RPMI7951 (cell line): ENCODE measurements at regions not wholly inside any gene's neighbourhood (a gene's known extent, or its start where the extent isn't known, plus 50 kb on each side); places are given as distances from the start of the nearest gene placed in this dataset.

Source experiments
- DNase-seq: peaks from one replicate; pipeline ENCODE4 v3.0.0-alpha.2; 2012; ENCODE audit warnings: low read depth

GRCh38 chr6:98463038-98464000 is 371.1 kb upstream of the POU3F2 start:
- no peak for DNase-seq

GRCh38 chr6:98467091-98467490 is 367.3 kb upstream of the POU3F2 start:
- no peak for DNase-seq

GRCh38 chr6:98467902-98468301 is 366.5 kb upstream of the POU3F2 start:
- no peak for DNase-seq

- DNase-seq, result no peak
Observed at GRCh38 chr6:98469141-98469540, 365.2 kb upstream of the POU3F2 start.

- no peak for DNase-seq
Observed at GRCh38 chr6:98470821-98471220, 363.6 kb upstream of the POU3F2 start.

- no peak for DNase-seq
Observed at GRCh38 chr6:98471444-98471843, 362.9 kb upstream of the POU3F2 start.

GRCh38 chr6:98477231-98477630 is 357.1 kb upstream of the POU3F2 start:
- no peak for DNase-seq

- no peak for DNase-seq
Observed at GRCh38 chr6:98484696-98485095, 349.7 kb upstream of the POU3F2 start.

GRCh38 chr6:98485593-98485992 is 348.8 kb upstream of the POU3F2 start:
- no peak for DNase-seq

GRCh38 chr6:98486057-98486456 is 348.3 kb upstream of the POU3F2 start:
- DNase-seq, result no peak

GRCh38 chr6:98487612-98488011 is 346.8 kb upstream of the POU3F2 start:
- DNase-seq, result no peak

GRCh38 chr6:98498144-98498775 is 336.1 kb upstream of the POU3F2 start:
- no peak for DNase-seq

GRCh38 chr6:98498866-98499265 is 335.5 kb upstream of the POU3F2 start:
- no peak for DNase-seq

GRCh38 chr6:98514073-98514720 is 320.2 kb upstream of the POU3F2 start:
- no peak for DNase-seq

GRCh38 chr6:98514796-98515195 is 319.6 kb upstream of the POU3F2 start:
- no peak for DNase-seq

- no peak for DNase-seq
Observed at GRCh38 chr6:98516206-98516605, 318.2 kb upstream of the POU3F2 start.

GRCh38 chr6:98516866-98517265 is 317.5 kb upstream of the POU3F2 start:
- DNase-seq, result no peak

- no peak for DNase-seq
Observed at GRCh38 chr6:98525860-98526259, 308.5 kb upstream of the POU3F2 start.

GRCh38 chr6:98526465-98526864 is 307.9 kb upstream of the POU3F2 start:
- no peak for DNase-seq

GRCh38 chr6:98529364-98529763 is 305.0 kb upstream of the POU3F2 start:
- DNase-seq, result no peak

GRCh38 chr6:98530732-98531131 is 303.6 kb upstream of the POU3F2 start:
- DNase-seq, result no peak

- DNase-seq, result no peak
Observed at GRCh38 chr6:98532004-98532403, 302.4 kb upstream of the POU3F2 start.

- DNase-seq, result no peak
Observed at GRCh38 chr6:98539741-98540140, 294.6 kb upstream of the POU3F2 start.
